Gastroesophageal sphincter (tissue), 4 donors: ENCODE measurements at regions not wholly inside any gene's neighbourhood (a gene's known extent, or its start where the extent isn't known, plus 50 kb on each side); places are given as distances from the start of the nearest gene placed in this dataset.

Source experiments
- ATAC-seq: fragments of 150-250 bp; one replicate; pipeline ENCODE4 v1.9.1; 2016; ENCODE audit warnings: mild to moderate bottlenecking, moderate library complexity
- H3K27ac ChIP-seq, 4 donors: fragments of 200-600 bp; sonication (generic) in 3 of 4; 1 replicate in 3 of 4; 2 replicates in 1 of 4; pipeline ENCODE4 v1.5.1; 2016 to 2019
- H3K27me3 ChIP-seq: fragments of 200-600 bp; sonication (generic); one replicate; pipeline ENCODE4 v1.5.1; 2019
- H3K36me3 ChIP-seq, 2 donors: fragments of 200-600 bp; sonication (generic); one replicate each; pipeline ENCODE4 v1.5.1; 2019; ENCODE audit warnings: control low read depth in 1 of 2
- H3K4me1 ChIP-seq, 3 donors: fragments of 200-600 bp; sonication (generic); 1 replicate in 2 of 3; 2 replicates in 1 of 3; pipeline ENCODE4 v1.5.1; 2016 to 2019; ENCODE audit warnings: control low read depth in 2 of 3
- H3K4me3 ChIP-seq, 2 donors: fragments of 200-600 bp; sonication (generic); one replicate each; pipeline ENCODE4 v1.5.1; 2019; ENCODE audit warnings: mild to moderate bottlenecking in 1 of 2, moderate library complexity in 1 of 2
- H3K9me3 ChIP-seq, 3 donors: fragments of 200-600 bp; sonication (generic); one replicate each; pipeline ENCODE4 v1.5.1; 2017 to 2019; ENCODE audit warnings: control low read depth in 2 of 3
- EP300 ChIP-seq: sonication (generic); formaldehyde crosslinking; IDR thresholded peaks from one replicate; pipeline ENCODE4 v1.6.1; 2017; ENCODE audit warnings: antibody characterized with exemption, mild to moderate bottlenecking
- POLR2A ChIP-seq, 2 donors: fragments of 450-650 bp; IDR thresholded peaks; one replicate each; pipeline ENCODE4 v1.6.1; 2017; ENCODE audit warnings: antibody characterized with exemption in 2 of 2, mild to moderate bottlenecking in 2 of 2, moderate library complexity in 1 of 2
- POLR2AphosphoS5 ChIP-seq: sonication (generic); formaldehyde crosslinking; IDR thresholded peaks from one replicate; pipeline ENCODE4 v1.6.1; 2017; ENCODE audit warnings: antibody characterized with exemption
- WGBS, 2 donors: methylation state at CpG; one replicate each; pipeline ENCODE4 v1.1.5; 2018; ENCODE audit warnings: low coverage in 1 of 2; 5-methylcytosine and 5-hydroxymethylcytosine counted together
- TF ChIP-seq, protein P1 (sequence below), 4 experiments: fragments of 200-600 bp in 2 of 4; fragments of 450-650 bp in 2 of 4; sonication (generic) in 1 of 4; IDR thresholded peaks; one replicate each; pipeline ENCODE4 v1.5.1; 2017 to 2019; ENCODE audit warnings: antibody characterized with exemption in 4 of 4, mild to moderate bottlenecking in 2 of 4, moderate library complexity in 2 of 4

DNA sequence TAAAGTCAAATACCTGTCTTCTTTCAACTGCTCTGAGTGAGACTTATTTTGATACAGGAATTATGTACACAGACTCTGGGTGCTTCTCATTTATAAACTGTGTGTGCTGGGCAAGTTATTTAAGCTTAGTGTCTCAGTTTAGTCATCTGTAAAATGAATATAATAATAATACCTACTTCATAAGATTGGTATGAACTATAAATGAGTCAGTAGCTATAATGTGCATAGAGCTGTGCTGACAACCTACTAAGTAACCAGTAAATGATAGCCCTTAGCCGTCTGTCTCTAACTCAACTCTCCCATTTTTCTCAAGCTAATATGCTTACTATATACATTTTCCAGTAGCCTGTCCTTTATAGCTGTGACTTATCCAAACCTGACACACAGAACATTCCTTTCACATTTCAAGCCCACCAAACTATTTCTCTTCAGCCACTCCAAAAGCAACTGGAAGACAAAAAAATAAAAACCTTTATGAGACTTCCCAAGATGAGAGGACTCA lies 319.8 kb downstream of the ETAA1 start:
- no peak for ATAC-seq
- H3K4me3 ChIP-seq: no peak overlapping the region
- H3K27me3 ChIP-seq: no peaks in the 10 kb centered on the region
- H3K4me1 ChIP-seq: no peaks in the 10 kb centered on the region
- no peaks in the 10 kb centered on the region for H3K9me3 ChIP-seq
- WGBS, 2 donors: 33 to 43% methylated on average over 1 of the region's 1 CpG
- no peak overlapping the region for H3K27ac ChIP-seq
- no peak for TF ChIP-seq EP300
- TF ChIP-seq POLR2AphosphoS5: no peak
- TF ChIP-seq, protein P1, sequence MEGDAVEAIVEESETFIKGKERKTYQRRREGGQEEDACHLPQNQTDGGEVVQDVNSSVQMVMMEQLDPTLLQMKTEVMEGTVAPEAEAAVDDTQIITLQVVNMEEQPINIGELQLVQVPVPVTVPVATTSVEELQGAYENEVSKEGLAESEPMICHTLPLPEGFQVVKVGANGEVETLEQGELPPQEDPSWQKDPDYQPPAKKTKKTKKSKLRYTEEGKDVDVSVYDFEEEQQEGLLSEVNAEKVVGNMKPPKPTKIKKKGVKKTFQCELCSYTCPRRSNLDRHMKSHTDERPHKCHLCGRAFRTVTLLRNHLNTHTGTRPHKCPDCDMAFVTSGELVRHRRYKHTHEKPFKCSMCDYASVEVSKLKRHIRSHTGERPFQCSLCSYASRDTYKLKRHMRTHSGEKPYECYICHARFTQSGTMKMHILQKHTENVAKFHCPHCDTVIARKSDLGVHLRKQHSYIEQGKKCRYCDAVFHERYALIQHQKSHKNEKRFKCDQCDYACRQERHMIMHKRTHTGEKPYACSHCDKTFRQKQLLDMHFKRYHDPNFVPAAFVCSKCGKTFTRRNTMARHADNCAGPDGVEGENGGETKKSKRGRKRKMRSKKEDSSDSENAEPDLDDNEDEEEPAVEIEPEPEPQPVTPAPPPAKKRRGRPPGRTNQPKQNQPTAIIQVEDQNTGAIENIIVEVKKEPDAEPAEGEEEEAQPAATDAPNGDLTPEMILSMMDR (IDR thresholded peaks at IDR 0.05): no peak
- no peak for TF ChIP-seq POLR2A (IDR thresholded peaks at IDR 0.05)
- H3K36me3 ChIP-seq: no peaks in the 10 kb centered on the region

DNA sequence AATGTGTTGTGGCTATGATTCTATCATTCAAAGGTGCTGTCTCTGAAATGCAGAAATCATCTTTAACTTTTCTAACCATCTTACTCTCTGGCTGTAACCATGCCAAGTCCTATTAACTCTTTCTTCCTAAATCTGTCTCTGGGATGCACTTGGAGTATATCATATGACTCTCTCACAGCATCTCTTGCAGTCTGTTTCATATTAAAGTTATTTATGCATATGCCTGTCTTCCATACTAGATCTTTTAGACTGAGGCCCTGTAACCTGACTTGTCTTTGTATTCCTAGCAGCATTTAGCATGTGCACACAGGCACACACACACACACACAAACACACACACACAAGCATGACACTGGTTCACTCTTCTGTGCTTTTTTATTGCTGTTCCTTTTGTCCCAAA lies 320.6 kb downstream of the ETAA1 start:
- no peak for ATAC-seq
- no peak overlapping the region for H3K27ac ChIP-seq
- no peak overlapping the region for H3K4me3 ChIP-seq
- H3K36me3 ChIP-seq: no peaks in the 10 kb centered on the region
- no peaks in the 10 kb centered on the region for H3K4me1 ChIP-seq
- no peak for TF ChIP-seq EP300
- TF ChIP-seq POLR2A (IDR thresholded peaks at IDR 0.05): no peak
- TF ChIP-seq, protein P1 (IDR thresholded peaks at IDR 0.05): no peak
- H3K27me3 ChIP-seq: no peaks in the 10 kb centered on the region
- no peaks in the 10 kb centered on the region for H3K9me3 ChIP-seq

DNA sequence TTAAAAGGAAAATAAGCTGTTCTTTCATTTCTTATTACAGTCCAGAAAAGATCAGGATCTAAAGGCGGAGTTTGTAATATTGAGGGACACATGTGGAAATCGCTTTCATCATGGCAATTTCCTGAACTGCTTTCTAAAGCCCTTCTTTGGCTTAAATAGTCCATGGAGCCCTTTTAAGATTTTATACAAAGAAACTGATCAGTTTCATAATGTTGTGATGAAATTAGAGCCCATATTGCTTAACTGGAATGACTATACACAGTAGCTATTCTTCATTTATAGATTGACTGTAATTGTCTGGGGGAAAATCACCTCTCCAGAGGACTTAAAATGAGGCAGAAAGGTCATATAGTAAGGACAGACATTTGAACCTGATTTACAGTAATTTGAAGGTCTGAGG lies 322.2 kb downstream of the ETAA1 start:
- Histone ChIP-seq H3K9me3 (no peaks in the 10 kb centered on the region), H3K4me1 (no peaks in the 10 kb centered on the region), H3K27ac (no peak overlapping the region), H3K4me3 (no peak overlapping the region), H3K27me3 (no peaks in the 10 kb centered on the region), H3K36me3 (no peaks in the 10 kb centered on the region)
- no peak for TF ChIP-seq POLR2A (IDR thresholded peaks at IDR 0.05)
- TF ChIP-seq EP300: no peak
- TF ChIP-seq, protein P1 (IDR thresholded peaks at IDR 0.05): no peak
- TF ChIP-seq POLR2AphosphoS5: no peak
- no peak for ATAC-seq
- 92 to 100% methylated on average over 2 of the region's 2 CpGs for WGBS, 2 donors

DNA sequence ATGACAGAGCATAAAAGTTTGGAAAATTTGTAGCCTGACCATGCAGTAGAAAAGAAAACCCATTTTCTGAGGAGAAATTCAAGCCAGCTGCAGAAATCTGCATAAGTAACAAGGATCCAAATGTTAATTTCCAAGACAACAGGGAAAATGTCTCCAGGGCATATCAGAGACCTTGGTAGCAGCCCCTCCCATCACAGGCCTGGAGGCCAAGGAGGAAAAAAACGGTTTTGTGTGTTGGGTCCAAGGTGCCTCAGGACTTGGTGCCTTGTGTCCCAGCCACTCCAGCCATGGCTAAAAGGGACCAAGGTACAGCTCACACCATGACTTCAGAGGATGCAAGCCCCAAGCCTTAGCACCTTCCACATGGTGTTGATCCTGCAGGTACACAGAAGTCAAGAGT lies 324.4 kb downstream of the ETAA1 start:
- Histone ChIP-seq H3K27ac (no peak overlapping the region), H3K9me3 (no peaks in the 10 kb centered on the region), H3K36me3 (no peaks in the 10 kb centered on the region), H3K27me3 (no peaks in the 10 kb centered on the region), H3K4me1 (no peaks in the 10 kb centered on the region), H3K4me3 (no peak overlapping the region)
- ATAC-seq: no peak
- WGBS, 2 donors: 75% methylated on average over 1 of the region's 1 CpG; no CpG with 5 or more reads in 1 of the 2 donors
- no peak for TF ChIP-seq POLR2AphosphoS5
- TF ChIP-seq EP300: no peak
- no peak for TF ChIP-seq POLR2A (IDR thresholded peaks at IDR 0.05)
- TF ChIP-seq, protein P1 (IDR thresholded peaks at IDR 0.05): no peak

DNA sequence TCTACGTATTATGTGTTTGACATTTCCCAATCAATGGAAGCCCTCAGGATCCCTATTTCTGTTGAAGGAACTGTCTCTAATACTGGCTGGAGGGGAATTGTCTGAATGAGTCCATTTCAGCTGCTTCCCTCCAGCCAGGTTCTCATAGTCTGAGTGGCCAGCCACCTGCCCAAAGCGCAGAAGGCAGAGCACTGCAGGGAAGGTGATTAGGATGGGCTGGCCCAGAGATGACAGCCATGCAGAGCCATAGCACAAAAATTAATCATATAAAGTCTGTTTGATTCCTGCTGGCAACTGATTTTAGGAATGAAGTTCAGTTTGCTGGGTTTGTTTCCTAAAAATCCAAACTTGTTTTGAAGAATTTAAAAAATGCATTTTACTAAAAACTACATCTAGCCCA lies 327.1 kb downstream of the ETAA1 start:
- WGBS, 2 donors: 83 to 90% methylated on average over 1 to 2 of the region's 2 CpGs
- Histone ChIP-seq H3K9me3 (no peaks in the 10 kb centered on the region), H3K4me3 (no peak overlapping the region), H3K36me3 (no peaks in the 10 kb centered on the region), H3K27me3 (no peaks in the 10 kb centered on the region), H3K27ac (no peak overlapping the region), H3K4me1 (no peaks in the 10 kb centered on the region)
- no peak for ATAC-seq
- TF ChIP-seq, protein P1 (IDR thresholded peaks at IDR 0.05): no peak
- no peak for TF ChIP-seq POLR2A (IDR thresholded peaks at IDR 0.05)
- TF ChIP-seq EP300: no peak
